B cell (primary cell): ENCODE measurements at regions not wholly inside any gene's neighbourhood (a gene's known extent, or its start where the extent isn't known, plus 50 kb on each side); places are given as distances from the start of the nearest gene placed in this dataset.

Experiments
- ATAC-seq: fragments of 200-7000 bp; cut with Tn5 transposase; one replicate; pipeline ENCODE4 v1.10.0; 2021; ENCODE audit warnings: low read depth, mild to moderate bottlenecking, moderate number of reproducible peaks, moderate library complexity
- CTCF ChIA-PET: fragments of 350-600 bp; sonication (Branson Sonifier 250); formaldehyde crosslinking; loops from one replicate; lab custom pipeline; 2021; ENCODE audit warnings: antibody characterized with exemption, inconsistent platforms; lab: Charles Lee
- POLR2A ChIA-PET: fragments of 350-600 bp; sonication (Branson Sonifier 250); formaldehyde crosslinking; loops from one replicate; lab custom pipeline; 2021; ENCODE audit warnings: antibody characterized with exemption; lab: Charles Lee
- DNase-seq: peaks from one replicate; pipeline ENCODE4 v3.0.0; 2013
- H2AFZ ChIP-seq: 2 replicates; pipeline ENCODE4 v1.6.1; 2012; ENCODE audit warnings: mild to moderate bottlenecking, low read depth, low read length; ENCODE audit not compliant: insufficient read depth, poor library complexity, severe bottlenecking
- H3K27ac ChIP-seq, 2 donors: 1 replicate in 1 of 2; 2 replicates in 1 of 2; pipeline ENCODE4 v1.5.1; 2012 to 2013; ENCODE audit warnings: low read length in 2 of 2, mild to moderate bottlenecking in 2 of 2, moderate library complexity in 1 of 2
- H3K27me3 ChIP-seq, 4 experiments: fragments of 200-600 bp in 1 of 4; sonication (generic) in 1 of 4; replicated peaks in 1 of 4; 1 replicate in 2 of 4; 2 replicates in 2 of 4; pipeline versions ENCODE4 v1.6.1 to v1.7.0; 2013 to 2016; ENCODE audit warnings: low read length in 3 of 4, mild to moderate bottlenecking in 2 of 4, mixed read lengths in 1 of 4, moderate library complexity in 1 of 4; ENCODE audit not compliant: insufficient read depth in 4 of 4, control insufficient read depth in 3 of 4; ENCODE audit errors: control extremely low read depth in 1 of 4
- H3K36me3 ChIP-seq, 2 experiments: replicated peaks in 1 of 2; 1 replicate in 1 of 2; 2 replicates in 1 of 2; pipeline versions ENCODE4 v1.6.1 to v1.7.1; 2013; ENCODE audit warnings: low read length in 1 of 2; ENCODE audit not compliant: insufficient read depth in 2 of 2, control insufficient read depth in 1 of 2; ENCODE audit errors: control extremely low read depth in 1 of 2, extremely low read depth in 1 of 2
- H3K4me1 ChIP-seq, 2 donors: fragments of 200-600 bp in 1 of 2; sonication (generic) in 1 of 2; 1 replicate in 1 of 2; 2 replicates in 1 of 2; pipeline versions ENCODE4 v1.5.1 to v1.6.1; 2013 to 2017; ENCODE audit warnings: low read length in 2 of 2; ENCODE audit not compliant: control insufficient read depth in 2 of 2, insufficient read depth in 2 of 2
- H3K4me2 ChIP-seq: replicated peaks from 2 replicates; pipeline ENCODE3; 2012; ENCODE audit warnings: mild to moderate bottlenecking, low read depth, low read length; ENCODE audit not compliant: poor library complexity, severe bottlenecking
- H3K4me3 ChIP-seq, 5 experiments: fragments of 200-600 bp in 1 of 5; sonication (generic) in 1 of 5; 1 replicate in 3 of 5; 2 replicates in 2 of 5; pipeline versions ENCODE4 v1.5.1 to v1.7.0; 2011 to 2016; ENCODE audit warnings: low read length in 4 of 5, mild to moderate bottlenecking in 4 of 5, low read depth in 2 of 5, control low read depth in 1 of 5, moderate library complexity in 1 of 5; ENCODE audit not compliant: insufficient read depth in 1 of 5; ENCODE audit errors: control extremely low read depth in 1 of 5, extremely low read depth in 1 of 5
- H3K79me2 ChIP-seq: fragments of 200-600 bp; sonication (generic); one replicate; pipeline ENCODE4 v1.6.0; 2016; ENCODE audit warnings: low read length; ENCODE audit not compliant: control insufficient read depth, insufficient read depth
- H3K9ac ChIP-seq: fragments of 200-600 bp; sonication (generic); 2 replicates; pipeline ENCODE4 v1.6.1; 2017; ENCODE audit warnings: mild to moderate bottlenecking, low read length, moderate library complexity
- H3K9me3 ChIP-seq, 3 donors: one replicate each; pipeline versions ENCODE4 v1.6.1 to v1.7.1; 2013; ENCODE audit warnings: low read length in 2 of 3; ENCODE audit not compliant: control insufficient read depth in 2 of 3, insufficient read depth in 1 of 3; ENCODE audit errors: control extremely low read depth in 1 of 3
- H4K20me1 ChIP-seq: 2 replicates; pipeline ENCODE4 v1.6.0; 2012; ENCODE audit warnings: mild to moderate bottlenecking, low read length; ENCODE audit not compliant: insufficient read depth, control insufficient read depth, poor library complexity, severe bottlenecking
- H3K27ac Mint-ChIP-seq: one replicate; pipeline ENCODE4 v1.8.0; 2021; ENCODE audit warnings: mixed read lengths
- H3K27me3 Mint-ChIP-seq: one replicate; pipeline ENCODE4 v1.8.0; 2021; ENCODE audit warnings: mixed read lengths
- H3K4me1 Mint-ChIP-seq: one replicate; pipeline ENCODE4 v1.8.0; 2021; ENCODE audit warnings: mixed read lengths
- H3K4me3 Mint-ChIP-seq: one replicate; pipeline ENCODE4 v1.8.0; 2021; ENCODE audit warnings: mixed read lengths
- H3K9me3 Mint-ChIP-seq: one replicate; pipeline ENCODE4 v1.8.0; 2022; ENCODE audit warnings: mixed read lengths; ENCODE audit not compliant: insufficient read depth
- CTCF ChIP-seq: fragments of 200-600 bp; IDR thresholded peaks from one replicate; pipeline ENCODE4 v1.8.0; 2022; ENCODE audit warnings: antibody characterized with exemption, mild to moderate bottlenecking
- EZH2 ChIP-seq: IDR thresholded peaks from 2 replicates; pipeline ENCODE4 v1.6.1; 2012; ENCODE audit warnings: borderline replicate concordance, low read depth, mild to moderate bottlenecking, moderate library complexity, low read length; ENCODE audit not compliant: insufficient read depth, poor library complexity, severe bottlenecking
- WGBS: methylation state at CpG from one replicate; pipeline ENCODE4 v1.1.5; 2013; ENCODE audit warnings: missing lambda C conversion rate; ENCODE audit not compliant: insufficient coverage; 5-methylcytosine and 5-hydroxymethylcytosine counted together
- intact Hi-C: fragments of 100-400 bp; cut with micrococcal nuclease; formaldehyde crosslinking; loops from one replicate; pipeline ENCODE4 v1.10.0; 2022

- TF ChIP-seq EZH2: no peak
- no peak for TF ChIP-seq CTCF
- intact Hi-C loops: no loop called here
- Histone ChIP-seq H3K4me2 (no peak overlapping the region), H3K4me1 (no peaks in the 10 kb centered on the region), H3K4me3 (no peak overlapping the region), H2AFZ (no peak overlapping the region), H4K20me1 (no peaks in the 10 kb centered on the region), H3K36me3 (no peaks in the 10 kb centered on the region), H3K27ac (no peak overlapping the region), H3K9me3 (no peaks in the 10 kb centered on the region), H3K9ac (no peak overlapping the region), H3K27me3 (no peaks in the 10 kb centered on the region), H3K79me2 (no peaks in the 10 kb centered on the region)
- WGBS: no CpG with 5 or more reads among the region's 7 CpGs
- Mint-ChIP-seq H3K9me3 (no peaks in the 10 kb centered on the region), H3K4me1 (no peaks in the 10 kb centered on the region), H3K27ac (no peak overlapping the region), H3K4me3 (no peak overlapping the region), H3K27me3 (no peaks in the 10 kb centered on the region)
- DNase-seq: no peak
- CTCF ChIA-PET: no interaction called here
- no peak for ATAC-seq
- POLR2A ChIA-PET: no interaction called here
Measured at GRCh38 chr1:65564493-65564892, 144.0 kb downstream of the LEPR start.

GRCh38 chr1:65568285-65568684, 147.8 kb downstream of the LEPR start:
- Histone ChIP-seq H4K20me1 (no peaks in the 10 kb centered on the region), H3K9ac (no peak overlapping the region), H3K4me1 (no peaks in the 10 kb centered on the region), H3K4me3 (no peak overlapping the region), H3K79me2 (no peaks in the 10 kb centered on the region), H3K27me3 (no peaks in the 10 kb centered on the region), H3K36me3 (no peaks in the 10 kb centered on the region), H2AFZ (no peak overlapping the region), H3K4me2 (no peak overlapping the region), H3K9me3 (no peaks in the 10 kb centered on the region), H3K27ac (no peak overlapping the region)
- Mint-ChIP-seq H3K9me3 (no peaks in the 10 kb centered on the region), H3K4me1 (no peaks in the 10 kb centered on the region), H3K27ac (no peak overlapping the region), H3K27me3 (no peaks in the 10 kb centered on the region), H3K4me3 (no peak overlapping the region)
- no peak for DNase-seq
- WGBS: 100% methylated on average over 1 of the region's 3 CpGs
- intact Hi-C loops: no loop called here
- TF ChIP-seq EZH2 (no peak), CTCF (no peak)
- CTCF ChIA-PET: no interaction called here
- ATAC-seq: no peak
- POLR2A ChIA-PET: no interaction called here
